NCI-H1436 (cell line): ENCODE measurements at regions not wholly inside any gene's neighbourhood (a gene's known extent, or its start where the extent isn't known, plus 50 kb on each side); places are given as distances from the start of the nearest gene placed in this dataset.

Source experiments
- DNase-seq: peaks from one replicate; lab custom pipeline; 2025; lab: John Stamatoyannopoulos, UW

- DNase-seq, result no peak
Measured at GRCh38 chr16:35258381-35258780, 1799.0 kb downstream of the TP53TG3F start.

- DNase-seq, result no peak
Measured at GRCh38 chr16:35295856-35296255, 1836.4 kb downstream of the TP53TG3F start.

DNA sequence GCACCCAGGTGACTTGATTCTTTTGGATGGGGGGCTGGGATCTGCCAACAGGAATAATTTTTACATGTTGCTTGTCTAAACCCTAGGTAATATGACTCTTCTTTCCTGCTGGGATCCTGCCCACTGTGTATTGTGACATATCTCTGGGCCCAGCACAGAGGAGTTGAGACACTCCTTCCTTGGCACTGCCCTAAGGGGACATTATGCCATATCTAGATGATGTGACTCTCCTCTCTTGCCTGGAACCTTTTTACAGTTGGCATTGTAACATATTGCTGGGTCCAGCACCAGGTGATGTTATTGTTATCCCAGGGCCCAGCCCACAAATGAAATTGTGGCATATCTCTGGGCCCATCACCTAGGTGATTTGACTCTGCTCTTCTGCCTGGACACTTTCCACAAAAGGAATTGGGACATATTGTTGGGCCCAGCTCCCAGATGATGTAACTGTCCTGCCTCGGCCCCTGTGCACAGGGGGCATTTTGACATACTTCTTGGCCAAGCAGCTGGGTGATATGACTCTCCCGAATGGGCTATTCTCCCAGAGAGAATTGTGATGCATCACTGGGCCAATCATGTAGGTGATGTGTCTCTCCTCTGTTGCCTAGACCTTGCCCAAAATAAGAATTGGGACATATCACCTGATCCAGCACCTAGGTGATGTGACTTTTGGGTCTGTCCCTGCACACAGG is 1837.7 kb downstream of the TP53TG3F start:
- no peak for DNase-seq

DNA sequence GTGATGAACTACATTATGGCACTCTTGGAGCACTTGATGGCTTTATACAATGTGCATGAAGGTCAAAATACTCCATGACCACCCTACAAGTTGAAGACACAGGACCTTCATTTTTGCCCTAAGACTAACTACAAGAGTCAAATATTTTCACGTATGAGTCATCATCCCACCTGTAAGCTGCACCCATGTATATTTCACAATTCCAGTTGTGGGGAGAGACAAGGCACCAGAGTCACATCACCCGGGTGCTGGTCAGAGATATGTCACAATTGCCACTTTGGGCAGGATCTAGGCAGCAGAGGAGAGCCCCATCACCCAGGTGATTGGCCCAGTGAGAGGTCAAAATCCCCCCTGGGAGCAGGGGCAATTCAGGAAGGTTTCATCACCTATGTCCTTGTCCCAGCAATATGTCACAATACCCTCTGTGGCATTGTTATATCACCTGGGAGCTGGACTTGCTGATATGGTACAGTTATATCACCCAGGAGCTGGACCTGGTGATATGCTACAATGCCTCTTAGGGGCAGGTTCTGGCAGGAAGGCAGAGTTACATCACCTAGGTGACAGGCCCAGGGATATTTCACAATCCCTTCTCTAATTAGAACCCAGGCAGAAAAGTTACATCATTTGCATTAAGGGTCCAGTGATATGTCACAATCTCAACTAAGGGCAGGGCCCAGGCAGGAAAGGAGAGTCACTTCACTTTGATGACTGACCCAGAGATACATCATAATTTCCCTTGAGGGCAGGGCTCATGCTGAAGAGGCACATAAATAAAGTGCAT is 1839.2 kb downstream of the TP53TG3F start:
- DNase-seq, result no peak

GRCh38 chr16:35302859-35303258 is 1843.4 kb downstream of the TP53TG3F start:
- no peak for DNase-seq

DNA sequence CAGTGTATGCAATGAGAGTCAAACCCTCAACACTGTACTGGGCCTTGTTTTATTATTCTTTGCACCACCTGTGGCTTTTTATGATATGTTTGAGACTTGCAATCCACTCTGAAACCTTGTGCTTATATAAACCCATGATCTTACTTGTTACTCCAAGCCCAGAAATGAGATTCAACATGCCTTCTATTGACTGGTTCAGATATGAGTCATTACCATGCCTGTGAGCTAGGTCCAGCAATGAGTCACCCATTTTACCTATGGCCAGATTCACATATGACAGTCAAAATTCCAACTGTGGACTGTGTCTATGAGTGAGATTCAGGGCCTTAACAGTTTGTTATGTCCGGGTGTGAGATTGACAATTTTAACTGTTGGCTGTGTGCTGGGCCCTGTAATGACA is 1846.1 kb downstream of the TP53TG3F start:
- DNase-seq, result no peak

- DNase-seq, result no peak
Measured at GRCh38 chr16:35306915-35307314, 1847.5 kb downstream of the TP53TG3F start.

GRCh38 chr16:35308674-35309073 is 1849.3 kb downstream of the TP53TG3F start:
- no peak for DNase-seq

GRCh38 chr16:35310999-35311398 is 1851.6 kb downstream of the TP53TG3F start:
- no peak for DNase-seq

GRCh38 chr16:35311475-35311874 is 1852.1 kb downstream of the TP53TG3F start:
- no peak for DNase-seq

DNA sequence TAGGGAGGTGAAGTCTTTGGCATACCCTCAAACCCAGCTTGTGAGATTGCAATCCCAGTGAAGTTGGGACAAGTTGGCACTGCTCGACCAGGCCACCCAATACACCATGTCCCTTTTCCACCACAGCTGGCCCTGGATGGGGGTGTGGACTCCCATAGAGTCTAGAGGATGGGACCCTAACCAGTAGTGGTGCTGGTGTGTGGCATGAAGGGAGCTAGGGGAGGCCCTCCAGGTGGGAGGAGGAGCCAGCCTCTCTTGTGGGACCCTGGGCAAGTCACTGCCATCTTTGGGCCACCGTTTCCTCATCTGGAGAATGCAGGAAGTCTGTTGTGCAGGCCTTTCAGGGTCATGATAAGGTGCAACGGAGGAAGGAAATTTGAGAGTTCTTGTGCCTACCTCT is 1854.9 kb downstream of the TP53TG3F start:
- no peak for DNase-seq

DNA sequence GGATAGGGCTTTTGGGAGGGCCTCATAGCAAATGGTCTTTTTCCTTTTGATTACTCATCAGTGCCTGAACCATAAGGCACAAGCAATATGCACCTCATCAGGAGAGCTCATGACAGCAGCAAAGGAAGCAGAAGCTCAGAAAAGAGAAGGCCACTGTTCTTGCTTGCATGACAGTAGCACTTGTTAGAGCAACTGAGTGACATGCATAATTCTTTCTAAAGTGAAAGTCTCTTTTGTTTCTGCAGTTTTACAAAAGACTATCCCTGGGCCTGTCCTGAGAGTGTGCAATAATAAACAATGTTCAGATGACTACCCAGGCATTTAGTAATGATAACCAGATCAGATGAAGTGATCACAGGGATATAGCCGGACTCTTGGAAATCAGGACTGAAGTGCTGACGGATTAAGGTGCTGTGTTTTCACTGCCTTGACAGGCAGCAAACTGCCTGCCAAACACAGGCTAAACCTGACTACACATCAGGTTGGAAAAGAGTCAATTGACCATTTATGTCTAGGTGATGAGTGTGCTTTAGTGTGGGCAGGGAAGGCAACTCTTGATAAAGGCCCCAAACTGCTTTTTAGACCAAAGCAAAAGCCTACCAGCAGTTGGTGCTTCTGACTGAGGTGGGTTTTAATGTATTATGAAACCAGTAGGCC is 1860.3 kb downstream of the TP53TG3F start:
- no peak for DNase-seq

GRCh38 chr16:35325936-35326335 is 1866.5 kb downstream of the TP53TG3F start:
- no peak for DNase-seq

- DNase-seq, result no peak
Measured at GRCh38 chr16:35339337-35339736, 1879.9 kb downstream of the TP53TG3F start.

DNA sequence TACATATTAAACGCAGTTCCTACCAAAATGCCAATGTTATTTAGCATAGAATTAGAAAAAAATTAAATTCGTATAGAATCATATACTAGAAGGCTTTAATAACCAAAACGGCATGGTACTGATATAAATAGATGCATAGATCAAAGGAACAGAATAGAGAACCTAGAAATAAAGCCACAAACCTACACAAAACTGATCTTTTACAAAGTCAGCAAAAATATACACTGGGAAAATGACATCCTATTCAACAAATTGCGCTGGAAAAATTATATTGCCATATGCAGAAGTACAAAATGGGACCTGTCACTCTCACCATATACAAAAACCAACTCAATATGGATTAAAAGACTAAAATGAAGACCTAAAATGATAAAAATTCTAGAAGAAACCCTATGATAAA is 1882.6 kb downstream of the TP53TG3F start:
- DNase-seq, result no peak

DNA sequence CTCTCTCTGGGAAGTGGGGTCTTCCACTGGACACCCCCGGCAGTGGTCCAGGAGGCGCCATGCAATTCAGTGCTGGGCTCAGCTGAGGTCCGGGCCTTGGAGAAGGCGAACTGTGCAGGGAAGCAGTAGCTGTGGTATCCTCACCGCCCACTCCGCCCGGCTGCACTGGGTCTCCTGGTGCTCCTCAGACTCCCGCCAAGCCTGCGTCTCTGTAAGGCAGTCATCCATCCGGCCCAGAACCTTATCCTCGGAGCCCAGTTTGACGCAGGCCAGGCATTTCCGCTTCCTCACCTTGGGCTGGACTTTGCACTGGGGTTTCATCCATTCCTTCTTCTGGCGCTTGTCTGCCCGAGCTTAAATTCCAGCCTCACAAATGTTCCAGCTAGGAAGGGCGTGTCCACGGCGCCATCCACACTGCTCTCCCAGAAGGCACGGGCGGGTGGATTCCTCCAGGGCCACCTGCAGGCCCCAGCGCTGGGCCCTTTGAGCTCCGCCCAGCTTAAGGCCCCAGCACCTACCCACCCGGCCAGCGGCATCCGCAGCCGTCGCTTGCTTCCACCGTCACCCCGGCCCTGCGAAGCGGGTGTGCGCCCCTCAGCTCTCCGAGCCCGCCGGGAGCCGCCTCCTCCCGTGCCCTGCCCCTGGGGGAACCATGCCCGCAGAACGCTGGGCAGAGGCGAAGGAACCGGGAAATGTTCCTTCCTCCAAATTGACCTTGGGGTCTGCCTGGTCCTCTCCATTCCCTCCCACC is 1884.8 kb downstream of the TP53TG3F start:
- no peak for DNase-seq

GRCh38 chr16:35352431-35352830 is 1893.0 kb downstream of the TP53TG3F start:
- no peak for DNase-seq

DNA sequence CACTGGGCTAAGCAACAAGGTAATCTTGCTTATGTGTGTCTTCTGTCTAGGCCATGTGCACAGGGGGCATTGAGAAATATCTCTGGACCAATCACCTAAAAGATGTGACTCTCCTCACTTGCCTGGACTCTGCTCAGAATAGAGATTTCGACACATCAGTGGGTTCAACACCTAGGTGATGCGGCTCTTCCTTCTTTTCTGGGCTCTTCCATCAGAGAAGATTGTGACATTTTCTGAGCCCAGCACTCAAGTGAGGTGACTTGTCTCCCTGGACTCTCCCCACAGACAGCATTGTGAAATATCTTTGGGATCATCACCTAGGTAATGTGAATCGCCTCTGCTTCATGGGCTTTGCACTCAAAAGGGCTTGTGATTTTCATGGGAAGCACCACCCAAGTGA is 1904.1 kb downstream of the TP53TG3F start:
- DNase-seq, result no peak

DNA sequence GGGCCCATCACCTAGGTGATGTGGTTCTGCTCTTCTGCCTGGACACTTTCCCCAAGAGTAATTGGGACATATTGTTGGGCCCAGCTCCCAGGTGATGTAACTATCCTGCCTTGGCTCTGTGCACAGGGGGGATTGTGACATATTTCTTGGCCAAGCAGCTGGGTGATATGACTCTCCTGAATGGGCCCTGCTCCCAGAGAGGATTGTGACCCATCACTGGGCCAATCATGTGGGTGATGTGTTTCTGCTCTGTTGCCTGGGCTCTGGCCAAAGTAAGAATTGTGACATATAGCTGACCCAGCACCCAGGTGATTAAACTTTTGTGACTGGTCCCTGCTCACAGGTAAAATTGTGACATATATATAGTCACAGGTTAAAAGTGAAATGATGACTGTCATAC is 1904.9 kb downstream of the TP53TG3F start:
- DNase-seq, result no peak

DNA sequence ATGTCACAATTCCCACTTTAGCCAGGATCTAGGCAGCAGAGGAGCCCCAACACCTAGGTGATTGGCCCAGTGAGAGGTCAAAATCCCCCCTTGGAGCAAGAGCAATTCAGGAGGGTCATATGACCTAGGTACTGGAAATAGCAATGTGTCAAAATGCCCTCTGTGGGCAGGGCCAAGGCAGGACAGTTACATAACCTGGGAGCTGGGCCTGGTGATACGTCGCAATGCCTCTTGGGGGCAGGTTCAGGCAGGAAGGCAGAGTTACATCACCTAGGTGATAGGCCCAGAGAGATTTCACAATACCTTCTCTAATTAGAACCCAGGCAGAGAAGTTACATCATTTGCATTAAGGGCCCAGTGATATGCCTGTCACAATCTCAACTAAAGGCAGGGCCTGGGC is 1906.3 kb downstream of the TP53TG3F start:
- no peak for DNase-seq

DNA sequence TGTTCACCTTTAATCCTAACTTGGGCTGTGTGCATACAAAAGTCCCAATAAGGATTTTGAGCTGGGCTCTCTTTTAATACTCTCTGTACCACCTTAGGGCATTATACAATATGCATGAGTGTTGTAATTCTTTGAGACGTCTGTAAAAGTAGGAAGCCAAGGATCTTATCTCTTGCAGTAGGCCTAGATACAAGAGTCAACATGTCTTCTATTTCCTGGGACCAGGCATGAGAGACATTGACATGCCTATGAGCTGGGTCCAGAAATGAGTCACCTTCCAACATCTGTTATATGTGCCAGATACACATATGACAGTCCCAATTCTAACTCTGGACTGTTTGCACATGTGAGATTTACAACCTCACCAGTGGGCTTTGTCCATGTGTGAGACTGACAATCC is 1911.2 kb downstream of the TP53TG3F start:
- no peak for DNase-seq

DNA sequence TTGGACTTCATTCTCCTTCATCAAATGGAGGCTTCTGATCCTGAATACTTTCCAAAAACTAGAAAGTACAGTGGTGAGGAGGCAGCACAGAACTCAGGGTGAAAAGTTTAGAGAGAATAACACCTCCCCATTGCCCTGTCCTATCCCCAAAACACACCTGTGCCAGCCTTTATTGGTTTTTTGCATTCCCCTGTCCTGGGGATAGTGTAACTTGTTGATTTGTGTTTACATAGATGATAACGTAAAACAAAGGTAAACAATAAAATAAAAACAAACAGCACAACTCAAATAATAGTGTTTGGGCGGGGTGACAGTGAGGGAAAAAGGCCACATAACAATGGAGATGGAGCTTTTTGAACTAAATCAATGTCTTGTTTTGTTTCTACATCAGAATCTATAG is 1917.7 kb downstream of the TP53TG3F start:
- DNase-seq, result no peak
